SU-DHL-6 (cell line): ENCODE measurements at regions not wholly inside any gene's neighbourhood (a gene's known extent, or its start where the extent isn't known, plus 50 kb on each side); places are given as distances from the start of the nearest gene placed in this dataset.

Source experiments
- EZH2phosphoT487 ChIP-seq: fragments of 200-600 bp; sonication (generic), shearing (Covaris generic); conservative IDR thresholded peaks from 2 replicates; pipeline ENCODE4 v1.6.1; 2018; ENCODE audit warnings: mild to moderate bottlenecking, antibody characterized with exemption, low read length, moderate library complexity, mixed read lengths
- TF ChIP-seq, protein P1 (sequence below): fragments of 200-600 bp; sonication (generic); IDR thresholded peaks from one replicate; pipeline ENCODE4 v1.5.1; 2017; ENCODE audit warnings: antibody characterized with exemption, mild to moderate bottlenecking, low read length, moderate library complexity; ENCODE audit not compliant: insufficient read depth, poor library complexity, severe bottlenecking

GRCh38 chr16:54359555-54359954 is 73.0 kb upstream of the IRX3 start:
- TF ChIP-seq, protein P1, sequence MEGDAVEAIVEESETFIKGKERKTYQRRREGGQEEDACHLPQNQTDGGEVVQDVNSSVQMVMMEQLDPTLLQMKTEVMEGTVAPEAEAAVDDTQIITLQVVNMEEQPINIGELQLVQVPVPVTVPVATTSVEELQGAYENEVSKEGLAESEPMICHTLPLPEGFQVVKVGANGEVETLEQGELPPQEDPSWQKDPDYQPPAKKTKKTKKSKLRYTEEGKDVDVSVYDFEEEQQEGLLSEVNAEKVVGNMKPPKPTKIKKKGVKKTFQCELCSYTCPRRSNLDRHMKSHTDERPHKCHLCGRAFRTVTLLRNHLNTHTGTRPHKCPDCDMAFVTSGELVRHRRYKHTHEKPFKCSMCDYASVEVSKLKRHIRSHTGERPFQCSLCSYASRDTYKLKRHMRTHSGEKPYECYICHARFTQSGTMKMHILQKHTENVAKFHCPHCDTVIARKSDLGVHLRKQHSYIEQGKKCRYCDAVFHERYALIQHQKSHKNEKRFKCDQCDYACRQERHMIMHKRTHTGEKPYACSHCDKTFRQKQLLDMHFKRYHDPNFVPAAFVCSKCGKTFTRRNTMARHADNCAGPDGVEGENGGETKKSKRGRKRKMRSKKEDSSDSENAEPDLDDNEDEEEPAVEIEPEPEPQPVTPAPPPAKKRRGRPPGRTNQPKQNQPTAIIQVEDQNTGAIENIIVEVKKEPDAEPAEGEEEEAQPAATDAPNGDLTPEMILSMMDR, result no peak
- TF ChIP-seq EZH2phosphoT487, result no peak
